ENCODE measurements at regions not wholly inside any gene's neighbourhood (a gene's known extent, or its start where the extent isn't known, plus 50 kb on each side); places are given as distances from the start of the nearest gene placed in this dataset.

DNA sequence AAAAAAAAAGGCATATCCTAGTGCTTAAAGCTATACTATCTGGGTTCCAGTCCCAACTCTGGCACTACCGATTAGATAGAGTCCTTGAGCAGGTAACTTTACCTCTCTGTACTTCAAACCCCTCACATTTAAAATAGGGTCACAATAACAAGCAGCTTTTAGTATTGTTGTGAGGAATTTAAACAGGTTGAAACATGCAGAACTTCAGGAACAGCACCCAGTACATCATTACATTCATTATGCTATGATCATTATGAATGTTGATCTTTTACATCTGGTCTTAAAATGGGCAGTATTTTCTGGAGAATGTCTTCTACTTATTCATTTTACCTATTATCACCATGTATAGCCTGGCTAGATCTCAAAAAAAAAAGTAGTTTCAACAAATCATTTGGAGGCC is 176.1 kb upstream of the CCDC54 start:
- TF ChIP-seq, protein P1, sequence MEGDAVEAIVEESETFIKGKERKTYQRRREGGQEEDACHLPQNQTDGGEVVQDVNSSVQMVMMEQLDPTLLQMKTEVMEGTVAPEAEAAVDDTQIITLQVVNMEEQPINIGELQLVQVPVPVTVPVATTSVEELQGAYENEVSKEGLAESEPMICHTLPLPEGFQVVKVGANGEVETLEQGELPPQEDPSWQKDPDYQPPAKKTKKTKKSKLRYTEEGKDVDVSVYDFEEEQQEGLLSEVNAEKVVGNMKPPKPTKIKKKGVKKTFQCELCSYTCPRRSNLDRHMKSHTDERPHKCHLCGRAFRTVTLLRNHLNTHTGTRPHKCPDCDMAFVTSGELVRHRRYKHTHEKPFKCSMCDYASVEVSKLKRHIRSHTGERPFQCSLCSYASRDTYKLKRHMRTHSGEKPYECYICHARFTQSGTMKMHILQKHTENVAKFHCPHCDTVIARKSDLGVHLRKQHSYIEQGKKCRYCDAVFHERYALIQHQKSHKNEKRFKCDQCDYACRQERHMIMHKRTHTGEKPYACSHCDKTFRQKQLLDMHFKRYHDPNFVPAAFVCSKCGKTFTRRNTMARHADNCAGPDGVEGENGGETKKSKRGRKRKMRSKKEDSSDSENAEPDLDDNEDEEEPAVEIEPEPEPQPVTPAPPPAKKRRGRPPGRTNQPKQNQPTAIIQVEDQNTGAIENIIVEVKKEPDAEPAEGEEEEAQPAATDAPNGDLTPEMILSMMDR (IDR thresholded peaks at IDR 0.05; ENCODE audit: low read depth, low read length) = no peak
- TF ChIP-seq EZH2phosphoT487 (IDR thresholded peaks at IDR 0.05; ENCODE audit: low read depth) = no peak
